GM23248 (cell line): ENCODE measurements at regions not wholly inside any gene's neighbourhood (a gene's known extent, or its start where the extent isn't known, plus 50 kb on each side); places are given as distances from the start of the nearest gene placed in this dataset.

Experiments
- EZH2 ChIP-seq: fragments of 200-600 bp; sonication (generic); IDR thresholded peaks from 2 replicates; pipeline ENCODE4 v1.6.1; 2018; ENCODE audit warnings: antibody characterized with exemption, mild to moderate bottlenecking; ENCODE audit not compliant: insufficient read depth, poor library complexity, severe bottlenecking
- EZH2phosphoT487 ChIP-seq: fragments of 200-600 bp; sonication (generic); IDR thresholded peaks from 2 replicates; pipeline ENCODE4 v1.6.1; 2018; ENCODE audit warnings: antibody characterized with exemption, moderate library complexity, mild to moderate bottlenecking, low read depth; ENCODE audit not compliant: insufficient read depth

DNA sequence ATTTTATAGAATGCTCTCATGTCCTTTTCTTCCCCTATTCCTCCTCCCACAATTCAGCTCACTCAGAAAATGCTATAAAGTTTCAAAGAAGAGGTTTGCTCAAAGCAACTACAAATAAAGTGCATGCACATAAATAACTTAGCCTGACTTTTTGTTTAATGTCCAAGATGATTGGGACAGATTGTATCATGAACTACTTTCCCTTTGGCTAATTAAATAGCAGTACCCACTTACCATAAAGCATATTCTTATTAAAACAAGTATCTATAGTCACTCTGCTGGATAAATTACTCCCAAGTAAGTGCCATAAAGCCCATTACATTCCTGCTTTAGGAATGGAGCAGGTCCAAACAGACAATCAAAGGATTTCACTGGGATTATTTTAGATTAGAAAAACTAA is 576.0 kb downstream of the LMO4 start:
- TF ChIP-seq EZH2: no peak
- TF ChIP-seq EZH2phosphoT487: no peak
